IMR-90 (cell line): ENCODE measurements at regions not wholly inside any gene's neighbourhood (a gene's known extent, or its start where the extent isn't known, plus 50 kb on each side); places are given as distances from the start of the nearest gene placed in this dataset.

Source experiments
- ATAC-seq: fragments of 200-7000 bp; cut with Tn5 transposase; 2 replicates; pipeline ENCODE4 v1.9.1; 2020; ENCODE audit warnings: low read depth, mild to moderate bottlenecking, moderate library complexity
- BruUV-seq: library from RNA; stranded (reverse); fragments of 400-500 nt; replicated peaks from 2 replicates; lab custom pipeline; 2021; lab: Mats Ljungman, UMichigan
- CTCF ChIA-PET: fragments of 300-600 bp; formaldehyde crosslinking; extraction: SDS; loops from one replicate; lab custom pipeline; 2021; ENCODE audit warnings: antibody characterized with exemption; lab: Yijun Ruan, JAX
- POLR2A ChIA-PET: fragments of 300-600 bp; sonication (Branson Sonifier 250); formaldehyde crosslinking; loops from one replicate; lab custom pipeline; 2022; ENCODE audit warnings: antibody characterized with exemption; ENCODE audit not compliant: unreplicated experiment; lab: Charles Lee
- DNase-seq: peaks from one replicate; pipeline ENCODE4 v3.0.0; 2013
- H2AFZ ChIP-seq: replicated peaks from 2 replicates; pipeline ENCODE3; 2013; ENCODE audit warnings: low read length, mild to moderate bottlenecking; ENCODE audit not compliant: poor library complexity
- H2AK5ac ChIP-seq: 2 replicates; pipeline ENCODE4 v1.6.1; 2013; ENCODE audit warnings: low read depth, low read length, inconsistent platforms
- H2AK9ac ChIP-seq: replicated peaks from 2 replicates; pipeline ENCODE3; 2013; ENCODE audit warnings: mild to moderate bottlenecking, low read depth, low read length, moderate library complexity; ENCODE audit not compliant: poor library complexity
- H2BK120ac ChIP-seq: 2 replicates; pipeline ENCODE4 v1.6.1; 2013; ENCODE audit warnings: low read depth, low read length, inconsistent platforms
- H2BK15ac ChIP-seq: 3 replicates; pipeline ENCODE4 v1.6.1; 2013; ENCODE audit warnings: low read depth, low read length, inconsistent platforms
- H2BK20ac ChIP-seq: 2 replicates; pipeline ENCODE4 v1.6.1; 2013; ENCODE audit warnings: low read depth, mild to moderate bottlenecking, inconsistent platforms, low read length, moderate library complexity
- H2BK5ac ChIP-seq: 2 replicates; pipeline ENCODE4 v1.6.1; 2013; ENCODE audit warnings: mild to moderate bottlenecking, low read depth, low read length, inconsistent platforms; ENCODE audit not compliant: poor library complexity, severe bottlenecking
- H3K14ac ChIP-seq: replicated peaks from 2 replicates; pipeline ENCODE4 v1.6.1; 2013; ENCODE audit warnings: low read depth, low read length, inconsistent platforms
- H3K18ac ChIP-seq: 2 replicates; pipeline ENCODE4 v1.6.1; 2013; ENCODE audit warnings: low read depth, low read length, control low read depth
- H3K23ac ChIP-seq: 2 replicates; pipeline ENCODE4 v1.6.1; 2013; ENCODE audit warnings: low read depth, low read length, inconsistent platforms
- H3K27ac ChIP-seq: 2 replicates; pipeline ENCODE4 v1.5.1; 2013; ENCODE audit warnings: mild to moderate bottlenecking, control low read depth, low read length; ENCODE audit not compliant: insufficient read depth
- H3K27me3 ChIP-seq: 2 replicates; pipeline ENCODE4 v1.6.1; 2013; ENCODE audit warnings: low read length; ENCODE audit not compliant: control insufficient read depth, insufficient read depth
- H3K36me3 ChIP-seq: 2 replicates; pipeline ENCODE4 v1.6.1; 2013; ENCODE audit warnings: low read length, mixed read lengths; ENCODE audit not compliant: control insufficient read depth, insufficient read depth
- H3K4ac ChIP-seq: 2 replicates; pipeline ENCODE4 v1.6.1; 2013; ENCODE audit warnings: low read depth, low read length, inconsistent platforms
- H3K4me1 ChIP-seq: 2 replicates; pipeline ENCODE4 v1.6.1; 2013; ENCODE audit warnings: low read length, mixed read lengths; ENCODE audit not compliant: control insufficient read depth, insufficient read depth
- H3K4me2 ChIP-seq: 2 replicates; pipeline ENCODE4 v1.6.1; 2013; ENCODE audit warnings: low read depth, mild to moderate bottlenecking, control low read depth, low read length, moderate library complexity
- H3K4me3 ChIP-seq: 2 replicates; pipeline ENCODE4 v1.5.1; 2013; ENCODE audit warnings: low read depth, mild to moderate bottlenecking, control low read depth, low read length, moderate library complexity; ENCODE audit not compliant: insufficient read depth
- H3K56ac ChIP-seq: 2 replicates; pipeline ENCODE4 v1.6.1; 2013; ENCODE audit warnings: low read length, inconsistent platforms; ENCODE audit not compliant: insufficient read depth; ENCODE audit errors: extremely low read depth
- H3K79me1 ChIP-seq, 2 experiments: 2 replicates each; pipeline ENCODE4 v1.6.1; 2013; ENCODE audit warnings: low read length in 2 of 2, inconsistent platforms in 1 of 2, low read depth in 1 of 2
- H3K9ac ChIP-seq: 2 replicates; pipeline ENCODE4 v1.6.1; 2013; ENCODE audit warnings: low read depth, low read length, control low read depth
- H3K9me1 ChIP-seq: 2 replicates; pipeline ENCODE4 v1.6.1; 2013; ENCODE audit warnings: low read length, inconsistent platforms; ENCODE audit not compliant: insufficient read depth
- H3K9me3 ChIP-seq: 2 replicates; pipeline ENCODE4 v1.6.1; 2013; ENCODE audit warnings: low read length; ENCODE audit not compliant: control insufficient read depth, insufficient read depth
- H4K20me1 ChIP-seq: 2 replicates; pipeline ENCODE4 v1.6.1; 2013; ENCODE audit warnings: low read length, inconsistent platforms; ENCODE audit not compliant: insufficient read depth
- H4K5ac ChIP-seq: 2 replicates; pipeline ENCODE4 v1.6.1; 2013; ENCODE audit warnings: mild to moderate bottlenecking, low read depth, low read length, control low read depth
- H4K8ac ChIP-seq, 2 experiments: 2 replicates each; pipeline ENCODE4 v1.6.1; 2013; ENCODE audit warnings: low read depth in 2 of 2, low read length in 2 of 2, control low read depth in 1 of 2, inconsistent platforms in 1 of 2
- H4K91ac ChIP-seq: 2 replicates; pipeline ENCODE4 v1.6.1; 2013; ENCODE audit warnings: low read depth, low read length, inconsistent platforms; ENCODE audit not compliant: insufficient read depth
- BHLHE40 ChIP-seq: fragments of 150-350 bp; IDR thresholded peaks from 2 replicates; pipeline ENCODE4 v1.6.1; 2016; ENCODE audit warnings: mild to moderate bottlenecking, low read depth, low read length
- CEBPB ChIP-seq: IDR thresholded peaks from 2 replicates; pipeline ENCODE4 v1.6.1; 2012; ENCODE audit warnings: low read depth, low read length, improper control_type of control experiment
- CHD1 ChIP-seq: IDR thresholded peaks from 2 replicates; pipeline ENCODE4 v1.6.1; 2012; ENCODE audit warnings: low read depth, low read length, improper control_type of control experiment
- ELK1 ChIP-seq: fragments of 150-350 bp; IDR thresholded peaks from 2 replicates; pipeline ENCODE4 v1.6.1; 2016; ENCODE audit warnings: low read depth, mild to moderate bottlenecking, low read length, moderate library complexity, borderline replicate concordance
- FOS ChIP-seq: fragments of 150-350 bp; IDR thresholded peaks from 2 replicates; pipeline ENCODE4 v1.6.1; 2016; ENCODE audit warnings: low read depth, low read length
- MAFK ChIP-seq: IDR thresholded peaks from 2 replicates; pipeline ENCODE4 v1.6.1; 2012; ENCODE audit warnings: low read depth, low read length, improper control_type of control experiment
- MAZ ChIP-seq: IDR thresholded peaks from 2 replicates; pipeline ENCODE4 v1.6.1; 2012; ENCODE audit warnings: low read depth, mild to moderate bottlenecking, low read length, improper control_type of control experiment, moderate library complexity, borderline replicate concordance
- MXI1 ChIP-seq: IDR thresholded peaks from 2 replicates; pipeline ENCODE4 v1.6.1; 2012; ENCODE audit warnings: low read depth, mild to moderate bottlenecking, low read length, moderate library complexity, borderline replicate concordance
- NFE2L2 ChIP-seq: fragments of 150-350 bp; IDR thresholded peaks from 2 replicates; pipeline ENCODE4 v1.6.1; 2016; ENCODE audit warnings: low read depth, mild to moderate bottlenecking, low read length
- POLR2A ChIP-seq: IDR thresholded peaks from 2 replicates; pipeline ENCODE4 v1.6.1; 2012; ENCODE audit warnings: mild to moderate bottlenecking, low read depth, low read length
- RAD21 ChIP-seq: IDR thresholded peaks from 2 replicates; pipeline ENCODE4 v1.6.1; 2012; ENCODE audit warnings: low read length, improper control_type of control experiment
- RCOR1 ChIP-seq: IDR thresholded peaks from 2 replicates; pipeline ENCODE4 v1.6.1; 2012; ENCODE audit warnings: mild to moderate bottlenecking, low read length, improper control_type of control experiment; ENCODE audit not compliant: insufficient replicate concordance
- RFX5 ChIP-seq: IDR thresholded peaks from 2 replicates; pipeline ENCODE4 v1.8.0; 2012; ENCODE audit warnings: low read depth, mild to moderate bottlenecking, low read length, moderate library complexity
- SMC3 ChIP-seq: fragments of 150-350 bp; IDR thresholded peaks from 2 replicates; pipeline ENCODE4 v1.6.1; 2016; ENCODE audit warnings: low read depth, mild to moderate bottlenecking, antibody characterized with exemption, low read length, moderate library complexity
- WGBS, 2 experiments: methylation state at CpG; one replicate each; pipeline versions ENCODE4 v1.1.5 to v1.1.7; 2013; ENCODE audit warnings: missing lambda C conversion rate in 2 of 2; ENCODE audit not compliant: insufficient read length in 1 of 2; ENCODE audit errors: extremely low coverage in 2 of 2; 5-methylcytosine and 5-hydroxymethylcytosine counted together
- dilution Hi-C: fragments of 300-500 bp; cut with HindIII; formaldehyde crosslinking; loops from one replicate; pipeline ENCODE4 v1.14.3; 2018; ENCODE audit warnings: low sequenced_read_pairs; ENCODE audit not compliant: unreplicated experiment
- in situ Hi-C: fragments of 300-500 bp; cut with MboI; formaldehyde crosslinking; loops from 3 replicates; pipeline ENCODE4 v1.14.3; 2019; ENCODE audit warnings: low sequenced_read_pairs, inconsistent platforms, mixed read lengths
- intact Hi-C: fragments of 100-400 bp; cut with micrococcal nuclease; formaldehyde crosslinking; loops from 2 replicates; pipeline ENCODE4 v1.10.0; 2022
- TF ChIP-seq, protein P1 (sequence below): fragments of 150-350 bp; IDR thresholded peaks from 2 replicates; pipeline ENCODE4 v1.6.1; 2017; ENCODE audit warnings: mild to moderate bottlenecking, antibody characterized with exemption, low read length, low read depth
- TF ChIP-seq, protein P2 (sequence below): conservative IDR thresholded peaks from 2 replicates; pipeline ENCODE4 v1.5.1; 2012; ENCODE audit warnings: mild to moderate bottlenecking, low read depth, low read length, improper control_type of control experiment

DNA sequence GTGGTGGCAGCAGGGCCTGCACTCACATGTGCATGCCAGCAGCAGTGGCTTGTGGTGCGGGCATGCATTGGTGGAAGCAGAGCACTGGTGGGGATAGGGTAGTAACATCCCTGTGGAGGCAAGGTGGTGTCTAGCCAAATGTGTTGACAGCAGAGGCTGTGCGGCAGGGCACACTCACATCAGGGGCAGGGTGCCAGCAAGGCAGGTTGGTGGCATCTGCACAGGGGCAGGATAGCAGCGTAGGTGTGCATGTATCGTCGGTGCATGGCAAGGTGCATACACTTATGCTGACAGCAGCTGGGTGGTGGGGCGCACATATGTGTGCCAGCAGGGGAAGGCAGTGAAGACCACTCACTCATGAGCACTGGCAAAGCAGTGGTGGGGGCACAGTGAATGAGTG is 211.5 kb upstream of the CSNK1A1L start:
- no TSS peak for BruUV-seq
- H3K36me3 ChIP-seq = no peaks in the 10 kb centered on the region

More for the DNA sequence above, 211.5 kb upstream of the CSNK1A1L start:
- intact Hi-C loops (no loop called here), in situ Hi-C loops (no loop called here), dilution Hi-C loops (no loop called here)
- ATAC-seq = no peak
- Histone ChIP-seq H2AK9ac (no peak overlapping the region), H3K4me3 (no peak overlapping the region), H4K91ac (no peak overlapping the region), H3K79me1 (no peaks in the 10 kb centered on the region), H3K23ac (no peak overlapping the region), H2AFZ (no peak overlapping the region), H4K5ac (no peak overlapping the region; the same call in 1 of the 2 replicates), H3K27ac (no peak overlapping the region), H3K9me3 (no peaks in the 10 kb centered on the region), H2BK15ac (no peak overlapping the region), H3K18ac (no peak overlapping the region), H3K9me1 (peaks cover 4% of the 10 kb centered on the region), H3K9ac (no peak overlapping the region), H2BK5ac (no peak overlapping the region), H3K4me1 (peaks cover 10% of the 10 kb centered on the region), H2AK5ac (peak overlapping the region; percentile 82; the same call in 1 of the 2 replicates), H2BK120ac (no peak overlapping the region; the same call in 1 of the 2 replicates), H3K4ac (no peak overlapping the region; the same call in 1 of the 2 replicates), H2BK20ac (no peak overlapping the region; the same call in 1 of the 2 replicates), H3K14ac (no peak overlapping the region), H3K4me2 (no peak overlapping the region), H4K20me1 (no peaks in the 10 kb centered on the region), H4K8ac (no peak overlapping the region), H3K56ac (no peak overlapping the region), H3K27me3 (no peaks in the 10 kb centered on the region)
- ChIA-PET POLR2A (no interaction called here), CTCF (no interaction called here)
- TF ChIP-seq BHLHE40 (no peak), RAD21 (no peak), CHD1 (no peak), POLR2A (no peak), MAZ (no peak), NFE2L2 (no peak), SMC3 (no peak), RCOR1 (no peak), CEBPB (no peak), MAFK (no peak), ELK1 (no peak), MXI1 (no peak), RFX5 (no peak), FOS (no peak)
- TF ChIP-seq, protein P1, sequence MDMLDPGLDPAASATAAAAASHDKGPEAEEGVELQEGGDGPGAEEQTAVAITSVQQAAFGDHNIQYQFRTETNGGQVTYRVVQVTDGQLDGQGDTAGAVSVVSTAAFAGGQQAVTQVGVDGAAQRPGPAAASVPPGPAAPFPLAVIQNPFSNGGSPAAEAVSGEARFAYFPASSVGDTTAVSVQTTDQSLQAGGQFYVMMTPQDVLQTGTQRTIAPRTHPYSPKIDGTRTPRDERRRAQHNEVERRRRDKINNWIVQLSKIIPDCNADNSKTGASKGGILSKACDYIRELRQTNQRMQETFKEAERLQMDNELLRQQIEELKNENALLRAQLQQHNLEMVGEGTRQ = no peak
- TF ChIP-seq, protein P2, sequence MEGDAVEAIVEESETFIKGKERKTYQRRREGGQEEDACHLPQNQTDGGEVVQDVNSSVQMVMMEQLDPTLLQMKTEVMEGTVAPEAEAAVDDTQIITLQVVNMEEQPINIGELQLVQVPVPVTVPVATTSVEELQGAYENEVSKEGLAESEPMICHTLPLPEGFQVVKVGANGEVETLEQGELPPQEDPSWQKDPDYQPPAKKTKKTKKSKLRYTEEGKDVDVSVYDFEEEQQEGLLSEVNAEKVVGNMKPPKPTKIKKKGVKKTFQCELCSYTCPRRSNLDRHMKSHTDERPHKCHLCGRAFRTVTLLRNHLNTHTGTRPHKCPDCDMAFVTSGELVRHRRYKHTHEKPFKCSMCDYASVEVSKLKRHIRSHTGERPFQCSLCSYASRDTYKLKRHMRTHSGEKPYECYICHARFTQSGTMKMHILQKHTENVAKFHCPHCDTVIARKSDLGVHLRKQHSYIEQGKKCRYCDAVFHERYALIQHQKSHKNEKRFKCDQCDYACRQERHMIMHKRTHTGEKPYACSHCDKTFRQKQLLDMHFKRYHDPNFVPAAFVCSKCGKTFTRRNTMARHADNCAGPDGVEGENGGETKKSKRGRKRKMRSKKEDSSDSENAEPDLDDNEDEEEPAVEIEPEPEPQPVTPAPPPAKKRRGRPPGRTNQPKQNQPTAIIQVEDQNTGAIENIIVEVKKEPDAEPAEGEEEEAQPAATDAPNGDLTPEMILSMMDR = no peak
- no peak for DNase-seq
- 100% methylated on average over 4 of the region's 6 CpGs; no CpG with 5 or more reads in 1 of the 2 experiments for WGBS, 2 experiments
